SKM-1 treated with dmso at 0.1 percent for 144 hours (cell line): ENCODE measurements at regions not wholly inside any gene's neighbourhood (a gene's known extent, or its start where the extent isn't known, plus 50 kb on each side); places are given as distances from the start of the nearest gene placed in this dataset.

Source experiments
- DNase-seq: peaks from one replicate; lab custom pipeline; 2025; ENCODE audit not compliant: unreplicated experiment; lab: John Stamatoyannopoulos, UW

- no peak for DNase-seq
These were observed 78.7 kb upstream of the NR4A3 start for GRCh38 chr9:99743006-99743405.

GRCh38 chr9:99743455-99743854, 78.2 kb upstream of the NR4A3 start:
- no peak for DNase-seq

DNA sequence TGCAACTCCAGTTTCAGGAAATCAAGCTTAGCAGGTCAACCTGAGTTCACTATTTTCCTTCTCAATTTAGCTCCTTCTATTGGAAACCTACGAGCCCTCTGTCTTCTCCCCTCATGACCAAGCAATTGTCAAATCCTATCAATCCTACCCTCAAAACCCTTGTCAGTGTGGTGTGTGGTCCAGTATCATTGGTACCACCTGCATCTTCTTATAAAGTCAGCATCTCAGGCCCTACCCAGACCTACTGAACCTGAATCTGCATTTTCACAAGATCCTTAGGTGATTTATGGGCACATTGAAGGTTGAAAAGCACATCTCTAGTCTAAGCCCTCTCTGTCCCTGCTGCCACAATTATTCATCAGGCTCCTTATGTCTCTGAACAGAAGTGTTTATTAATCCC, 77.6 kb upstream of the NR4A3 start:
- no peak for DNase-seq

DNA sequence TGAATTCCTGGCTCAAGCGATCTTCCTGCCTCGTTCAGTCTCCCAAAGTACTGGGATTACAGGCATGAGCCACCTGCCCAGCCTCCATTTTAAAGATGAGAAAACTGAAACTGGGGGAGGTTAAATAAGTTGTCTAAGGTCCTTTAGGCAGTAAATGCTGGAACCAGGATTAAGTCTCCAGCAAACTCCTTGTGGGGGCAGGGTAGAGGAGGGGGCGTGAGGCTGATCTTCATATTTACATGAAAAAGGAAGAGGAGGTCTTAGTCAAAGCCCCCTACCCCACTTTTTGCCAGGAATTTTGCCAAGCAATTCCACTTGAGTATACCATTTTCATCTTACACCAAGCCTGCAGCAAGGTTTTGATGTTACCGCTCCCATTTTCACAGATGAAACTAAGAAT, 76.6 kb upstream of the NR4A3 start:
- DNase-seq: no peak

- DNase-seq: no peak
These were observed 75.3 kb upstream of the NR4A3 start for GRCh38 chr9:99746406-99746805.

DNA sequence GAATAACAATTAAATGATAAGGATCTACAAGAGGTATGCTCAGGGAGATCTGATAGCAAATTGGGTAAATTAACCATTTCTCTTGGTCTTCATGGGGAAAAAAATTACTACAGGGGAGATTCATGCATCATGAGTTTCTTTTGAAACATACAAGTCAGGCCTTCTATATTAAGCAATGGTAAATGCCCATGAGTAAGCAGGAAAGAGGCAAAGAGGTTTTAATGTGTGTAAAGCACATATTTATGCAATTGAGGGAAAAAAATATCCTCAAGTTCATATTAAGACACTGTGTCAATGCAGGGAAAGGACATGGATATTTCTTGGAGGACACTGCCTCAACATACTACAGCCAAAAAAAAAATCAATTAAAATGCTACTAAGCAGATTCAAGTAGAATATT, 73.4 kb upstream of the NR4A3 start:
- DNase-seq: no peak

- peak; percentile 46 for DNase-seq
These were observed 73.0 kb upstream of the NR4A3 start for GRCh38 chr9:99748676-99749075.

- no peak for DNase-seq
These were observed 72.0 kb upstream of the NR4A3 start for GRCh38 chr9:99749641-99750040.

GRCh38 chr9:99750526-99750925, 71.2 kb upstream of the NR4A3 start:
- DNase-seq: no peak

DNA sequence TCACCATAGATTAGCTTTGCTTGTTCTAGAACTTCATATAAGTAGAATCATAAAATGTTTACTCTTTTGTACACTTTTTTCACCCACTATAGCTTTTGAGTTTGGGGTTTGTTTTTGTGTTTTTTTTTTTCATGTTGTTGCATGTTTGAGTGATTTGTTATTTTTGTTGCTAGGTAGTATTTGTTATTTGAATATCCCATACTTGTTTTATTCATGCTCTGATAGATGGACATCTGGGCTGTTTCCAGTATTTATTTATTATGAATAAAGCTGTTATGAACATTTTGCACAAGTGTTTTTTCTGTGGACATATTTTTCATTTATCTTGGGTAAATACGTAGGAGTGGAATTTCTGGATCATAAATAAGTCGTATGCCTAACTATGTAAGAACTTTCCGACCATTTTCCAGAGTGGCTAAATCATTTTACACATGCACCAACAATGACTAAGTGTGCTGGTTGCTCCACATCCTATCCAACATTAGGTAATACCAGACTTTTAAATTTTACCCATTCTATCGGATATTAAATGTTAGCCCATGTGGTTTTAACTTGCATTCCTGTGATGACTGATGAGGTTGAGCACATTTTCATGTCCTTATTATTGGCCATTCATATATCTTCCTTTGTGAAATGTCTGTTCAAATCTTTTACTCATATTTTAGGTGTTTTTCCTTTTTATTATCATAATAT, 69.1 kb upstream of the NR4A3 start:
- DNase-seq: no peak

DNA sequence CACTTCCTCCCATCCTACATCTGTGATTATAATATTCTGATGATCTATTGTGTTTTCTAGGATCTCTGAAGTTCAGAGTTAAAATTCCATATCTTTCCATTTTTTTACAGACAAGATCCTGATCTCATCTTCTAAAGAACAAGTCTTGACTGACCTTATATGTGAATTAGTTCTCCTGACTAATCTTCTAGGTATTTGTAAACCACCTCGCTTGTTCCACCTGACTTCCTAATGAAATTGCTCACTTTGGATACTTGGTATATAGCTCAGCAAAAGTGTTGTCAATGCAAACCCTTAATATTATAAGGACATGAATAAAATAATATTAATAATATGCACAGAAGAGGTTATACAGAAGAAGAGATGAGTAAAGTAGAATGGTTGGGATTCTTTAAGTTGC, 68.2 kb upstream of the NR4A3 start:
- no peak for DNase-seq

- DNase-seq: no peak
These were observed 61.3 kb upstream of the NR4A3 start for GRCh38 chr9:99760421-99760820.

- DNase-seq: no peak
These were observed 59.2 kb upstream of the NR4A3 start for GRCh38 chr9:99762470-99762869.
